OCI-LY3 (cell line): ENCODE measurements at regions not wholly inside any gene's neighbourhood (a gene's known extent, or its start where the extent isn't known, plus 50 kb on each side); places are given as distances from the start of the nearest gene placed in this dataset.

ENCODE experiments used
- CTCF ChIP-seq: fragments of 200-600, 300-600 bp; sonication (generic); IDR thresholded peaks from 2 replicates; pipeline ENCODE4 v1.5.1; 2014; ENCODE audit warnings: antibody characterized with exemption, low read length, low read depth
- EZH2phosphoT487 ChIP-seq: fragments of 200-600 bp; shearing (Covaris generic); IDR thresholded peaks from 2 replicates; pipeline ENCODE4 v1.6.1; 2018; ENCODE audit warnings: antibody characterized with exemption, mixed run types, low read depth

- TF ChIP-seq CTCF (no peak), EZH2phosphoT487 (no peak)
These were observed 1117.5 kb downstream of the AACS start for GRCh38 chr12:126182619-126183236.
